GM18951 (cell line): ENCODE measurements at regions not wholly inside any gene's neighbourhood (a gene's known extent, or its start where the extent isn't known, plus 50 kb on each side); places are given as distances from the start of the nearest gene placed in this dataset.

ENCODE experiments used
- POLR2A ChIP-seq: IDR thresholded peaks from 4 replicates; pipeline ENCODE4 v1.6.1; 2011; ENCODE audit warnings: mild to moderate bottlenecking; ENCODE audit not compliant: insufficient read length, insufficient read depth; ENCODE audit errors: extremely low read depth
- in situ Hi-C: fragments of 300-500 bp; cut with MboI; formaldehyde crosslinking; loops from one replicate; pipeline ENCODE4 v1.12.0; 2022; ENCODE audit warnings: low sequenced_read_pairs, mixed read lengths, inconsistent platforms; ENCODE audit not compliant: unreplicated experiment

- in situ Hi-C loops, result no loop called here
- TF ChIP-seq POLR2A, result no peak
Measured at GRCh38 chr14:65294816-65295215, 117.7 kb upstream of the FUT8 start.

GRCh38 chr14:65296402-65296801 lies 116.1 kb upstream of the FUT8 start:
- no peak for TF ChIP-seq POLR2A
- in situ Hi-C loops, result no loop called here

GRCh38 chr14:65296876-65297275 lies 115.7 kb upstream of the FUT8 start:
- no peak for TF ChIP-seq POLR2A
- in situ Hi-C loops, result no loop called here

- in situ Hi-C loops, result no loop called here
- TF ChIP-seq POLR2A, result no peak
Measured at GRCh38 chr14:65297744-65298143, 114.8 kb upstream of the FUT8 start.

- in situ Hi-C loops, result no loop called here
- TF ChIP-seq POLR2A, result no peak
Measured at GRCh38 chr14:65299826-65300225, 112.7 kb upstream of the FUT8 start.

GRCh38 chr14:65301862-65302539 lies 110.5 kb upstream of the FUT8 start:
- in situ Hi-C loops, result no loop called here
- TF ChIP-seq POLR2A, result peak; percentile 61

GRCh38 chr14:65302571-65303189 lies 109.8 kb upstream of the FUT8 start:
- in situ Hi-C loops, result no loop called here

GRCh38 chr14:65303190-65303898 lies 109.2 kb upstream of the FUT8 start:
- in situ Hi-C loops, result no loop called here
- TF ChIP-seq POLR2A, result no peak

More at GRCh38 chr14:65302571-65303189, 109.8 kb upstream of the FUT8 start:
- peak; percentile 47 for TF ChIP-seq POLR2A

GRCh38 chr14:65303899-65304222 lies 108.7 kb upstream of the FUT8 start:
- in situ Hi-C loops, result no loop called here
- no peak for TF ChIP-seq POLR2A

- in situ Hi-C loops, result no loop called here
- no peak for TF ChIP-seq POLR2A
Measured at GRCh38 chr14:65304239-65304638, 108.3 kb upstream of the FUT8 start.

GRCh38 chr14:65304963-65305362 lies 107.6 kb upstream of the FUT8 start:
- in situ Hi-C loops, result no loop called here
- TF ChIP-seq POLR2A, result no peak

- TF ChIP-seq POLR2A, result no peak
- in situ Hi-C loops, result no loop called here
Measured at GRCh38 chr14:65308536-65308935, 104.0 kb upstream of the FUT8 start.

GRCh38 chr14:65310568-65310967 lies 102.0 kb upstream of the FUT8 start:
- in situ Hi-C loops, result no loop called here
- TF ChIP-seq POLR2A, result no peak

- in situ Hi-C loops, result no loop called here
- no peak for TF ChIP-seq POLR2A
Measured at GRCh38 chr14:65312859-65313258, 99.7 kb upstream of the FUT8 start.
